DMS53 treated with DMSO at 0.1 percent for 48 hours (cell line): ENCODE measurements at regions not wholly inside any gene's neighbourhood (a gene's known extent, or its start where the extent isn't known, plus 50 kb on each side); places are given as distances from the start of the nearest gene placed in this dataset.
A peak's percentile ranks its signal among the peaks of the same experiment; 100 is the strongest.

ENCODE experiments used
- DNase-seq: peaks from one replicate; lab custom pipeline; 2025; ENCODE audit not compliant: unreplicated experiment; lab: John Stamatoyannopoulos, UW

DNA sequence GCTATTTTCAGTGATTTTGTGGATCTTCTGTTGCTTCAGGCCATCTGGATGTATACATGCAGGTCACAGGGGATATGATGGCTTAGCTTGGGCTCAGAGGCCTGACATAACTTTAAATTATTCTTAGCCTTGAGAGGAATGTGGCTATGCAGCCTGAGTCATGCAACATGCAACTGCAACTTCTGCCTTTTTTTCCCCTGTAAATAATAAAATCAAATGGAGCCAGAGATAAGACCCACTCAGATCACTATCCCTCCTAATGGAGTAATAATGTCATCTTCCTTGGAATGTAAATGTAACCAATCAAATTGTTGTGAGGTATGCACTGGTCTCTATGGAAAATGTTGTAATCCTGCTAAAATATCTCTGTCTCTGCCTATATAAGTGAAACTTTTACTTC lies 54.9 kb downstream of the MAGEB17 start:
- DNase-seq = no peak

DNA sequence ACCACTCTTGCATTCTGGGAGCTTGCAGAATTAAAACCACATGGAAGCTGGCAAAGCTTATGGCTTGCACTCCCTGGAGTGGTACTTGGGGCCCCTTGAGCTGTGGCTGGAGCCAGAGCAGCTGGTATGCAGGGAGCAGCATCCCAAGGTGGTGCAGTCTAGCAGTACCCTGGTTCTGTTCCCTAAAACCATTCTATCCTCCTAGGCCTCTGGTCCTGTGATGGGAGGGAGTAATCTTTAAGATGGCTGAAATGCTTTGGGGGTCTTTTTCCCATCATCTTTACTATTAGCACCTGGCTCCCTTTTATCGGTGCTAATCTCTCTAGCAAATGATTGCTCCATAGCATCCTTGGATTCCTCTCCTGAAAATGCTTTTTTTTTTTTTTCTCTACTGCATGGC lies 56.1 kb downstream of the MAGEB17 start:
- DNase-seq = no peak

DNA sequence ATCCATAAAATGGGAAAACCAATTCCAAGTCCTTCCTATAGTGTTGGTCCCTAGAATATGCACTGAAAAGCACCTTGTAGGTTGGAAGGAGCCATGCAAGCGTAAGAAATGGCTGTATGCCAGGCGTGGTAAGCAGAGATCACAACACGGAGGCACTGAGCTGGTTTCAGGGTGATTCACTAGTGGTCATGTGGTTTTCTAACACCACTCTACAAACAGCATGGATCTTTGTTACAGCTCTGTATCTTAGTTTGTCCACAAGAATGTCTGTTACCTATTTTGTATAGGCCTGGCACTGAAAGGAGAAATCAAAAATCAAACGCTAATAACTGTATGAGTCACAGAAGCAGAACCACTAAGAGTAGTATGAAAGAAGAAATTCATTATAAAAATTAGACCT lies 71.9 kb downstream of the MAGEB17 start:
- DNase-seq = no peak

DNA sequence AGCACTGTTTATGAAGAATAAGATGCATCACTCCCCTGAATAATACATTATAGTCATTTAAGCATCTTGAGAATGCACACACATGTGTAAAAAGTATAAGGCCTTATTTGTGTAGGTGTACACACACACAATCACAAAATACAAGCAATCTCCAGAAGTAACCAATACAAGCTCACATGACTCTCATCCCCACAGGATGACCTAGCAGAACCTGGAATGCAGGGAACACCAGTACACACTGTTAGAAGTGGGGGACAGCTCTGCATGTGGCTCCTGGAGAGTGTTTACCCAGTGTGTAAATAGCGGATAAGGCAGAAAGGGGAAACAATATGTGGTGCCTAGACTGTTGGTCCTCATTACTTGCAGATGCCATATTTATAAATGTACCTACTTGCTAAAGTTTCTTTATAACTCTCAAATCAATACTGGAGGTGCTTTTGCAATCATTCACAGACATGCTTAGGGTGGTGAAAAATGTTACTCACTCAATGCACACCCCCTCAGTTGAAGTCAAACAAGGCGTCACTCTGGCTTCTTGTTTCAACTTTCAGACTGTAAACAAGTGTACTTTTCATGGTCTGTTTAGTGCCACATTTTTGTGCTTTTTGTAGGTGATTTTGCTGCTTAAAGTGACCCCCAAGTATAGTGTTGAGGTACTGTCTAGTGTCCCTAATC lies 73.1 kb downstream of the MAGEB17 start:
- DNase-seq = no peak

DNA sequence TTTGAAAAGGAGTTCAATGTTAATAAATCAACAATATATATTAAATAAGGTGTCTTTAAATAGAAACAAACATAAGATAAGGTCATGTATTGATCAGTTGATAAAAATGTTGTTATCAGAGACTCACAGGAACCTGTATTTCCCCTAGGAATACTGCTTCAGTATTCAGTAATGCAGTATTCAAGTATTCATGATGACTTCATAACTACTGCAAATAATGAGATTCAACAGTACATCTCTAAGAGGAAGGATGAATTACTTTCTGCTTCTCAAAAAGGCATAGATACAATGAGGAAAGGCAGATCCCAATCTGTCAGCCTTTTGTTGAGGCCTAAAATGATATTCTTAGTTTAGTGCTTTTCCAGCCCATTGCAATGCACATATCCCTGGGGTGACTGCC lies 73.7 kb downstream of the MAGEB17 start:
- DNase-seq = no peak

DNA sequence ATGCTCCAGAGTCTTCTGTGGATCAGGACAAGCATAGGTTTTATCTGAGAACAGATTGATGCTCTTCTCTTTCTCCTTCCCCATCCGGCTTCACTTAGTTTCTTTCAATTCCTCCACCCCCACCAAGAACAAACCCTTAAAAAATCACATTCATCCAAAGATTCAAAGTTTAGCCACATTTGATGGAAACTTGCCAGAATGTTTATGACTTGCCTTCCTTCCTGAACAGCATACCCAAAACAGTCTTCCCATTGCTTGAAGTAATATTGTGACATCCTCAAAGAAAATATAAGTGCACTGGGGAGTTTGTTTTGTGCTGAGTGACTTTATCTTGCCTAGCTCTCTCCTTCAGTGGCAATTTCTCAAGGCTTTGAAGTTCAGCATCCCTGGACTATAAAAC lies 83.0 kb downstream of the MAGEB17 start:
- no peak for DNase-seq

DNA sequence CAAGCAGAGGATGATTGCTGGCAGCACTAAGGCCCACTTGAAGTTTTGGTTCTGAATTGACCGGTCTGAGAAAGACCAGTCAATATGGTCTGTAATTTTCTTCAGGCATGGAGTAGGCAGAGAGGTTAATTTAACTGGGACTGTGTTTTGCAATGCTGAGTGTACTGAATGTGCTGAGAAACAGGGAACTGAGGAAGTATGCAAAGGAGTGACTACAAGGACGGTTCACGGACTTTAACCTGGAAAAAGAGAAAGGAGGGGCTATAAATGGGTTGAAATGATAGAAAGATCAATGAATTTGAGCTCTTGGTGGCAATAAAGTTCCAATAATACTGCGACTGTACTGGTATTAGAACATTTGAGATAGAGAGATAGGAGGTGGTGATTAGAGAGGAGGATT lies 84.5 kb downstream of the MAGEB17 start:
- no peak for DNase-seq

DNA sequence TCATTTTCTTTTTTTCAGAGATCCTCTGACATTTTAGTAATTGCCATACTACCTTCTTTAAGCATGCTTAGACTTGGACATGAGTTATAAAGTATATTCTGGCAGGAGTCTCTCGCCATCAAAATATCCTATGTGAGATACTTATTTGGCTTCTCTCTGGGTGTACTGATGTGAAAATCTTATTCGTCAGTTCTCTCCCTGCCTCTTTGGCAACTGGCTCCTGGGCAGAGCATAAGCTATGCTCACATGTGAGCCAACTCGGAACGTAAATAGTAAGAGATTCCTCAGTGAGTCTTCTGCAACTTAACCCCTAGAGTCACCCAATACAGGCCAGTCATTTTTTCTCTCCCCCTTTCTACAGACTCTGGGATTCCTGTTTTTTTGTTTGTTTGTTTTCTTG lies 91.6 kb downstream of the MAGEB17 start:
- DNase-seq = no peak

DNA sequence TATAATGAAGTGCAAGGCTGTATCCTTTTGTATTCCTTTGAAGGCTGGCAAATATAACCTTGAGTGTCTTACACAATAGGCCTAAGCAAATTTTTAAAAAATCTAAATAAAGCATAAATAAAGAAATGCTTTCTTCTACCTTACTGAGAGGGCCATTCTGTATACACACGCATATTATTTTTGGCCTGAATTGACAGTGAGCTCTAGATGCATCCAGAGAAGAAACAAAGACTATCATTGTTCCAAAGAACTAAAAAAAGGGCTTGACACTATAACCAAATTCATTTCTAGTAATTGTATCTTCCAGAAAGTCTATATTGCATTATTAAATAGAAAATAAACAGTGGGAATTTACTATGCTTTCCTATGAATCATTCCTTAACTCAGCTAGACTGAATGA lies 100.2 kb downstream of the MAGEB17 start:
- DNase-seq = no peak

DNA sequence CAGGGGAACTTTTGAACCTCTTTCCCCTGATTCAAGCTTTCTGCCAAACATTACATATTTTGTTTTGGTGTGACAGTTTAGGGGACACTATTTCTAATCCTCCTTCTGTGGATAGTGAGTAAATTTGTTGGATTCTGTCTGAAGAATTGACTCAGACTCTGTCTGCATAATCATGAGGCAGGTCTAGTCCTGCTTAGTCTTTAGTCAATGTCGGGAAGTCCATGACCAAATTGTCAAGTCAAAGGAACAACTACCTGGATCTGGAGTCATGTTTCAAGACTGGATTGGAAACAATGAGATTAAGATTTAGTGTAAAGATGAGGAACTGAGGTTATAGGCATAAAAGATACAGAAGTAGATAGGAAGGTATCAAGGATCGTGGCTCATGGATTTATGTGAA lies 100.9 kb downstream of the MAGEB17 start:
- no peak for DNase-seq

DNA sequence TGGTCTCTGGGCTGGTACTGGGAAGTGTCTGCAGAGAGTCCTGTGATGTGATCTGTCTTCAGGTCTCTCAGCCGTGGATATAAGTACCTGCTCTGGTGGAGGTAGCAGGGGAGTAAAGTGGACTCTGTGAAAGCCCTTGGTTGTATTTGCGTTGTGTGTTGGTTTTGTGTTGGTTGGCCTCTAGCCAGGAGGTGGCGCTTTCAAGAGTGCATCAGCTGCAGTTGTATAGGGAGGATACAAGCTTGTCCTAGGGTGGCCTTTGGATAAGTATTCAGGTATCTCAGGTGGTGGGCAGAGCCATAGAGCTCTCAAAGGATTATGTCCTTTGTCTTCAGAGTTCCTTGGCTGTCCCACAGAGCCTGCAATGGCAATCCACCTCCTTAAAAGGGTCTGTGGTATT lies 111.6 kb downstream of the MAGEB17 start:
- DNase-seq = peak; percentile 24

DNA sequence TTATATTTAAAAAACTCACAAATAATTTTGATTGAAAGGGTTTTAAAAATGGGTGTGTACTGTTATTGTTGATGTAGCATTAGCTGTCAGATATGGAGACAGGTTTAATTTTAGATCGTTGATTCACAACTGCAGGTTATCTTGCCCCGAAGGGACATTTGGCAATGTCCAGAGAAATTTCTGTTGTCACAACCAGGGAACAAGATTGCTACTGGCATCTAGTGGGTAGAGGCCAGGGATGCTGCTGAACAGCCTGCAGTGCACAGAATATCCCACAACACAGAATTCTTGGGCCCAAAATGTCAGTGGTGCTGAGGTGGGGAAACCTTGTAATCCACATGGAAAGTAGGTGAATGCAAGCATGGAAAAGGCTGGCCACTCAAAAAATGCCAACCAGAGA lies 114.9 kb downstream of the MAGEB17 start:
- no peak for DNase-seq

DNA sequence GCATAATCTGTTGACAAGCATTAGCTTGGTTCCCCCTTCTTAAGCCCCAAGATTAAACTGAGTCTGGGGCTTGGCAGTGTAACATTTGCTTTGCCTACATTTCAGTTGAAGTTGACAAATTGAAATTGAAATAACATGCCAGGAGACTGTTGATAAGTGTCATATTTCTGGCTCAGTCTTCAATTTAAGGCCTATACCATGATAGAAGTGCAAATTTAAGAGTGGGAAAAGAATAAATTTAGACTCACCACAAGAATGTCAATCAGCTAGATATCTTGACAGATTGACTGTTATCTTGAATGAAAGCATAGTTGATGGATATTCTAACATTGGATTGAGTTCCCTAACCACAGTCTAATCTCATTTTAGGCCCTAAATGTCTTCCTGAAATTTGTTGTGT lies 117.6 kb downstream of the MAGEB17 start:
- DNase-seq = no peak

DNA sequence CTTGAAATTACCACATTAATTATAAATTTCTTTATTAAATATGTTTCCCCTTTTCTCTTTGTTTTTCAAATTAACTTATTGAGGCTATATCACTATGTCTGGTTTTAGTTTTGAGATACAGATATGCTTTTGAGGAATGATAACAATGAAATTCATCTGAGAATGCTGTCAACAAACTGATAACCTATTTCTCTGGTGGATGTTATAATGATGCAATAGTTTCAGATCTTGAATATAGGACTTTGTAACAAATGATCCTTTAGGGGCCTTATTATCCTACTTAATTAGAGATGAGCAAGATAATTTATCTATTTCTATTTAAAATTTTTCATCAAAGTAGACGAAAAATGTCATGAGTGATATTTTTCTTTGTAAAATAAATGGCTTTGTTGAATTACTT lies 123.7 kb downstream of the MAGEB17 start:
- no peak for DNase-seq

DNA sequence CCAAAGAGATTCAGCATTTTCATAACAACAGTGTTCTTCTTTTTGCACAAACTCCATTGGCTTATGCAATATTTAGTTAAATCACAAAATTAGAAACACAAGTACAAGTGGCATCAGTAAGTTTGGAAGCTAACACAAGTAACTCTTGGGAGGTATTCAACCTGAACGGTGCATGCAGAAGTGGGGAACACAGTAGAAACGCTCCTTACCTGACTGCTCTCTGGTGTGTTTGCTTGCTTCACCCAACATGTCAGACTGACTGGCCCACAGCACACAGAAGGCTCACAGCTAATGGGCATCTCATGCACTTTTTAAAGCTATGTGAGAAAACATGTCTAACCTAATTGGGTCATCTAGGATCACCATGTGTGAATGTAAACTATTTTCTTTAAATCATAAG lies 133.6 kb downstream of the MAGEB17 start:
- no peak for DNase-seq

DNA sequence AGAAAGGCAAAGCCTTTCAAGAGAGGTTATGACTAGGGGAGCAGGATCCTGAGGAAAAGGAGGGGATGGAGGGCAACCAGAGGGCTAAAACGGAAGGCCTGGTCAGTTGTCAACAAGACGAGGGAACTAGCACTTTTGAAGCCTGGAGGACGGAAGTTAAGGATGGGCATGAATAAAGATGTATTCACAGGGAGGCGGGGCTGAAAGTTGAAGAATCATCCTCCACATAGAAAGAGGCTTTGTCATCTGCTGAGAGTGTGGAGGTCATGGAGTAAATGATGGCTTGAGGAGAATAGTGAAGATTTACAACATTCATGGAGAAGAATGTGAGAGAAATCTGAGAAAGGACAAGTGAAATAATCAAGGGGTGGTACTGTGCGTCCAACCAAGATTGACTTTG lies 137.5 kb downstream of the MAGEB17 start:
- no peak for DNase-seq

DNA sequence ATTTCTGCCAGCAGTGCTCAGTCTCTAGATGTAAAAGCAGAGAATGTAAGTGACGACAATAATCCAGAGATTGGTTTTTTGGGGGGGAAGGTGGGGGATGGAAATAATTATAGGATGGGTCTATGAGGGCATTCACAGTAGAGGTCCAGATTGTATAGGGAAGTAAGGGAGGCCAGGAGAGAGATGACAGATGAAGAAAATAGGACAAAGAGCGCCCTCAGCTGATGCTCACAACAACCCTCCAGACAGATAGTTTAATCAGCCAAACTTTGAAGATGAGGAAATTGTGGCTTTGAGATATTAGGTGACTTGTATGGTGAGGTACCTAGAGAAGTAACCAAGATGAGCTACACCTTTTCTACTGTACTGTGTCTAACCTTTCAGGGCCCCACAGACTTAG lies 137.9 kb downstream of the MAGEB17 start:
- no peak for DNase-seq

DNA sequence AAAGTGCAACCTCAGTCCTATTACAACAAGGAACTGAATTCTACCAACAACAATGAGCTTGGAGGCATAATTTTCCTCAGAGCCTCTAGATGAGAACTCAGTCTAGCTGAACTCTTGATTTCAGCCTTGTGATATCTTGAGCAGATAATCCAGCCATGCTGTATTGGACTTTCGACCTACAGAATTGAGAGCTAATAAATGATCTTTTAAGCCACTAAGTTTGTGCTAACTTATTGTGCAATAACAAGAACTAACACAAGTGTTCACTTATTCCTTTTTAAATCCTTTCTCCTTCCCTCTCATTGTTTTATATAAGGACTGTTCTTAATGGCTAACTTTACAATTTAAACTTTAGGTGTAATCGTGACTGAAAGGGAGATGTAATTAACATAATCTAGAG lies 140.7 kb downstream of the MAGEB17 start:
- DNase-seq = no peak

DNA sequence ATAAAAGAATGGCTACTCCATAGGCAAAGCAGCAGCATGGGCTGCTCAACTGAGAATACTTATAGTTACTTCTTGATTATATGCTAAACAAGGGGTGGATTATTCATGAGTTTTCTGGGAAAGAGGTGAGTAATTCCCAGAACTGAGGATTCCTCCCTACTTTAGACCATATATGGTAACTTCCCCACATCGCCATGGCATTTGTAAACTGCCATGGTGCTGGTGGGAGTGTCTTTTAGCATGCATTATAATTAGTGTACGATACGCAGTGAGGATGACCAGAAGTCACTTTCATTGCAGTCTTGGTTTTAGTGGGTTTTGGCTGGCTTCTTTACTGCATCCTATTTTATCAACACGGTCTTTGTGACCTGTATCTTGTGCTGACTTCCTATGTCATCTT lies 141.5 kb downstream of the MAGEB17 start:
- DNase-seq = no peak

DNA sequence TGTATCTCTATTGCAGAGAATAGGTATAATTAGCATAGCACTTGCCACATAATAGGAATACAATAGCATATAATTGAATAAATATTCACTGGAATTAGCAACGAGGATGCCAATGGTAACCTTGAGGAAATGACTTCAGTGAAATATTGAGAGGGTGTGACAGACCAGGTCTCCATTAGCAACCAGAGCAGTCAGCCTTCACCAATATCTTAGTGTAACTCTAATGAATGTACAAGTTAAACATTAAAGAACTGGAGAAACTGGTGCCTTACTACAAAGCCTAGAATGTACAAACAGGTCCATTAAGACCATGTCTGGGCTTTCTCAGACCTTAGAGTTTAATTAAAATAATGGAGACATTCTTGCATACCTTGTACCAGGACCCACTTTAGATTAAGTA lies 143.0 kb downstream of the MAGEB17 start:
- peak; percentile 2 for DNase-seq

DNA sequence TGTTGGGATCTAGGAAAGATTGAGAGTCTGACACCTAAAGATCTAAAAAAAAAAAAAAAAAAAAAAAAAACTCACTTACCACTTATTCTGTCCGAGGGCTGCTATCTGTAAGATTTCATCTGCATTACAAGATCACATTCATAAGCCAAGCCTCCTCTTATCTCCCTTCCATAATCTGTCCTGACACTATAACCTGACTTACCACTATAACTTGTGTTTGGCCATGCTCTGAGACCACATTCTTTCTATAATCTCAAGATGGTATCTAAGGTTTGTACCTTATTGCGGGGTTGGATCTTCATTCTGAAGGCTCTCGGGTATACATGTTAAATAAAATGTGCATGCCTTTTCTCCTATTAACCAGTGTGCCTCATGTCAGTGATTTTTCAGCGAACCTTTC lies 144.4 kb downstream of the MAGEB17 start:
- no peak for DNase-seq

DNA sequence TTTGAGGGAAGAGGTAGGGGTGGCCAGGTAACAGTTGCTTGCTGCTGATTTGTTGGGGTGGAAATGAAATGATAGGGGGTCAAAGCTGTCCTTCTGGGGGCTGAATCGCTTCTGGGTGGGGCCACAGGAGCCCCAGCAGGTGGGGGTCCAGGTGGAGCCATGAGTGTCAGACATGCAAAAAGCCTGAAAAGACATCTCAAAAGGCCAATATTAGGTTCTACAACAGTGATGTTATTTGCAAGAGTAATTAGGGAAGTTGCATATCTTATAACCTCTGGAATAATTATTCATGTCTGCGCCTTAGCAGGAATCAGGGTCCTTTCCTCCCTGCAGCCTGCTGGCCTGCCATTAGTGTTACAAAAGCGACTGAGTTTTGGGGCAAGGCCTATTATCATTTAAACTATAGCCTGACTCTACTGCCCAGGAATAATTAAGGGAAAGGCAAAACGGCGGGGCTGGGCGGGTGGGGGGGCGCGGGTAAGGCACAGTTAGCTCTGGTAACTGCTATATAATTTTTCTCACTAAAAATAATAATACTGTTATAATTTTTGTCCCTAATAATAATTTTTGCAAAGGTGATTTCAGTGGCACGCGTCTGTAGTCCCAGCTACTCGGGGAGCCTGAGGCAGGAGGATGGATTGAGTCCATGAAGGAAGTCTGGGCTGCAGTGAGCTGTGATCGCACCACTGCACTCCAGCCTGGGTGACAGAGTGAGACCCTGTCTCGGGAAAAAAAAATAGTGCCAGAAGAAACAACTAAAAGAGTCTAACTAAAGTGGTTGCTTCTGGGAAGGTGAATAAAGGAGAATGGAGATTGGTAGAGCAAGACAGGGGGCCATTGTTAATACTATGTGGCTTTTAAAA lies 145.7 kb downstream of the MAGEB17 start:
- no peak for DNase-seq

DNA sequence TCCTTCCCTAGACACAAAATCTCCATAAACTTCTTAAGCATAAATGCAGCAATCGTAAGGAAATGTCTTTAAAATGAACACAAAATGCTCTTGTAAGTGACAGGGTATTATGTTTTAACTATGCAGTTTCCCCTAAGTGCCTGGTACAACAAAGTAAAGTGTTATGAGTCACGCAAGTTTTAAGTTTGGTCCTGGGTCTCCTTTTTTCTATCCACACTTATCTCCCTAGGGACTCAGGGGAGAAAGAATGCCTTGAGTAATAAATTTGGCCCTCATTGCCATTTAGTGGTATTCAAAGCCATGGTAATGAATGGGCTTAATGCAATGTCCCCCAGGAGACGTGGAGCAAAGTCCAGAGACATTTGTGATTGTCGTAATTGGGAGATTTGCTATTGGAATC lies 149.1 kb downstream of the MAGEB17 start:
- DNase-seq = no peak
